OCI-LY7 (cell line): ENCODE measurements at regions not wholly inside any gene's neighbourhood (a gene's known extent, or its start where the extent isn't known, plus 50 kb on each side); places are given as distances from the start of the nearest gene placed in this dataset.

Experiments used
- BruUV-seq: library from RNA; stranded (reverse); fragments of 400-500 nt; replicated peaks from 2 replicates; lab custom pipeline; 2021; lab: Mats Ljungman, UMichigan
- CTCF ChIA-PET: fragments of 300-600 bp; sonication (Branson Sonifier 250); formaldehyde crosslinking; loops from one replicate; lab custom pipeline; 2022; ENCODE audit warnings: antibody characterized with exemption; ENCODE audit not compliant: unreplicated experiment; lab: Charles Lee
- POLR2A ChIA-PET: fragments of 300-600 bp; sonication (Branson Sonifier 250); formaldehyde crosslinking; loops from one replicate; lab custom pipeline; 2022; ENCODE audit warnings: antibody characterized with exemption; lab: Charles Lee
- DNase-seq: peaks from one replicate; pipeline ENCODE4 v3.0.0-alpha.2; 2015; ENCODE audit warnings: low spot score
- H2AFZ ChIP-seq: fragments of 200-600 bp; sonication (generic), shearing (Covaris generic); 2 replicates; pipeline ENCODE4 v1.6.1; 2014; ENCODE audit warnings: mild to moderate bottlenecking, antibody characterized with exemption, low read length, moderate library complexity
- H3K27ac ChIP-seq: fragments of 200-600 bp; sonication (generic); 2 replicates; pipeline ENCODE4 v1.5.1; 2014; ENCODE audit warnings: mixed run types, low read depth, mild to moderate bottlenecking, moderate library complexity, low read length, inconsistent platforms; ENCODE audit not compliant: poor library complexity, severe bottlenecking
- H3K36me3 ChIP-seq: fragments of 200-600 bp; sonication (generic); 2 replicates; pipeline ENCODE4 v1.6.1; 2014; ENCODE audit warnings: mild to moderate bottlenecking, antibody characterized with exemption, low read length, moderate library complexity, mixed read lengths; ENCODE audit not compliant: insufficient read depth
- H3K4me1 ChIP-seq: fragments of 200-600 bp; sonication (generic); 2 replicates; pipeline ENCODE4 v1.5.1; 2014; ENCODE audit warnings: mild to moderate bottlenecking, low read length; ENCODE audit not compliant: insufficient read depth, poor library complexity, severe bottlenecking
- H3K4me2 ChIP-seq: fragments of 200-600 bp; sonication (generic); 2 replicates; pipeline ENCODE4 v1.6.1; 2014; ENCODE audit warnings: mild to moderate bottlenecking, low read length
- H3K4me3 ChIP-seq: fragments of 200-600 bp; sonication (generic); 2 replicates; pipeline ENCODE4 v1.5.1; 2014; ENCODE audit warnings: mild to moderate bottlenecking, low read depth, low read length; ENCODE audit not compliant: poor library complexity, severe bottlenecking
- H3K79me2 ChIP-seq: fragments of 200-600 bp; sonication (generic); 2 replicates; pipeline ENCODE4 v1.6.1; 2016; ENCODE audit warnings: low read depth, mild to moderate bottlenecking, low read length, moderate library complexity, mixed read lengths; ENCODE audit not compliant: insufficient read depth
- H3K9me2 ChIP-seq: fragments of 200-600 bp; sonication (generic); 2 replicates; pipeline ENCODE4 v1.6.1; 2016; ENCODE audit warnings: mild to moderate bottlenecking, low read length, mixed read lengths; ENCODE audit not compliant: insufficient read depth
- H3K9me3 ChIP-seq: fragments of 200-600 bp; sonication (generic); 2 replicates; pipeline ENCODE4 v1.6.1; 2014; ENCODE audit warnings: mild to moderate bottlenecking, mixed run types, low read length, mixed read lengths
- H4K20me1 ChIP-seq: fragments of 200-600 bp; sonication (generic); 2 replicates; pipeline ENCODE4 v1.6.1; 2014; ENCODE audit warnings: mild to moderate bottlenecking, antibody characterized with exemption, low read length, moderate library complexity, mixed read lengths; ENCODE audit not compliant: insufficient read depth
- CTCF ChIP-seq: fragments of 200-600 bp; sonication (generic); conservative IDR thresholded peaks from 2 replicates; pipeline ENCODE4 v1.5.1; 2014; ENCODE audit warnings: mild to moderate bottlenecking, antibody characterized with exemption, low read length, moderate library complexity, mixed read lengths
- EZH2phosphoT487 ChIP-seq: fragments of 200-600 bp; sonication (generic); IDR thresholded peaks from 2 replicates; pipeline ENCODE4 v1.6.1; 2018; ENCODE audit warnings: low read depth, borderline replicate concordance, mild to moderate bottlenecking, mixed run types, antibody characterized with exemption, low read length, moderate library complexity, mixed read lengths
- intact Hi-C: fragments of 100-400 bp; cut with micrococcal nuclease; formaldehyde crosslinking; loops from one replicate; pipeline ENCODE4 v1.10.0; 2022; ENCODE audit not compliant: unreplicated experiment

- Histone ChIP-seq H3K9me2 (no peaks in the 10 kb centered on the region), H2AFZ (no peak overlapping the region), H3K4me2 (no peak overlapping the region), H3K79me2 (no peaks in the 10 kb centered on the region), H3K4me1 (no peaks in the 10 kb centered on the region), H3K36me3 (no peaks in the 10 kb centered on the region), H3K9me3 (no peaks in the 10 kb centered on the region), H3K27ac (no peak overlapping the region), H3K4me3 (no peak overlapping the region), H4K20me1 (no peaks in the 10 kb centered on the region)
- intact Hi-C loops = no loop called here
- ChIA-PET CTCF (no interaction called here), POLR2A (interaction anchor here (0.6 kb wide), 1 partner anchor 85 kb away, joined by 3 read pairs; no protein-coding TSS in a partner anchor)
- TF ChIP-seq CTCF (no peak), EZH2phosphoT487 (no peak)
- no peak for DNase-seq
- no TSS peak for BruUV-seq
These were observed 110.5 kb downstream of the MANEA start for GRCh38 chr6:95687839-95688238.

- BruUV-seq = no TSS peak
- POLR2A ChIA-PET = no interaction called here
- Histone ChIP-seq H3K4me1 (no peaks in the 10 kb centered on the region), H3K9me3 (no peaks in the 10 kb centered on the region), H3K27ac (no peak overlapping the region), H3K4me3 (no peak overlapping the region), H3K36me3 (no peaks in the 10 kb centered on the region), H2AFZ (no peak overlapping the region), H3K9me2 (no peaks in the 10 kb centered on the region), H3K4me2 (no peak overlapping the region), H3K79me2 (no peaks in the 10 kb centered on the region), H4K20me1 (no peaks in the 10 kb centered on the region)
- TF ChIP-seq EZH2phosphoT487 (no peak), CTCF (no peak)
- CTCF ChIA-PET = no interaction called here
- no peak for DNase-seq
- intact Hi-C loops = no loop called here
These were observed 113.0 kb downstream of the MANEA start for GRCh38 chr6:95690328-95690727.

- ChIA-PET POLR2A (no interaction called here), CTCF (no interaction called here)
- H3K36me3 ChIP-seq = no peaks in the 10 kb centered on the region
- no peaks in the 10 kb centered on the region for H3K79me2 ChIP-seq
- no peaks in the 10 kb centered on the region for H4K20me1 ChIP-seq
- intact Hi-C loops = no loop called here
- H3K4me1 ChIP-seq = no peaks in the 10 kb centered on the region
- no peak overlapping the region for H2AFZ ChIP-seq
- H3K4me2 ChIP-seq = no peak overlapping the region
- no peak overlapping the region for H3K4me3 ChIP-seq
- BruUV-seq = no TSS peak
- H3K27ac ChIP-seq = no peak overlapping the region
- DNase-seq = no peak
- no peaks in the 10 kb centered on the region for H3K9me2 ChIP-seq
- H3K9me3 ChIP-seq = no peaks in the 10 kb centered on the region
- TF ChIP-seq EZH2phosphoT487 = no peak
- TF ChIP-seq CTCF = no peak
These were observed 115.8 kb downstream of the MANEA start for GRCh38 chr6:95693108-95693507.
